HCT116 (cell line): ENCODE measurements at regions not wholly inside any gene's neighbourhood (a gene's known extent, or its start where the extent isn't known, plus 50 kb on each side); places are given as distances from the start of the nearest gene placed in this dataset.

Experiments
- EGR1 ChIP-seq: IDR thresholded peaks from 2 replicates; pipeline ENCODE4 v1.6.1; 2012; ENCODE audit warnings: low read depth
- EZH2 ChIP-seq: fragments of 200-600 bp; sonication (generic); IDR thresholded peaks from 2 replicates; pipeline ENCODE4 v1.6.1; 2017; ENCODE audit warnings: antibody characterized with exemption, mixed run types
- EZH2phosphoT487 ChIP-seq: fragments of 200-600 bp; IDR thresholded peaks from 2 replicates; pipeline ENCODE4 v1.6.1; 2018; ENCODE audit warnings: antibody characterized with exemption, borderline replicate concordance
- POLR2A ChIP-seq: IDR thresholded peaks from 2 replicates; pipeline ENCODE4 v1.7.0; 2011; ENCODE audit warnings: borderline replicate concordance; ENCODE audit not compliant: insufficient read depth, insufficient read length; ENCODE audit errors: extremely low read depth
- TF ChIP-seq, protein P1 (sequence below): IDR thresholded peaks from 2 replicates; pipeline ENCODE4 v1.6.1; 2012
- TF ChIP-seq, protein P2 (sequence below), 3 experiments: fragments of 200-600 bp in 1 of 3; sonication (generic) in 1 of 3; IDR thresholded peaks in 2 of 3; conservative IDR thresholded peaks in 1 of 3; 2 replicates each; pipeline ENCODE4 v1.5.1; 2012 to 2017; ENCODE audit warnings: low read depth in 2 of 3, low read length in 2 of 3, antibody characterized with exemption in 1 of 3, borderline replicate concordance in 1 of 3, control low read depth in 1 of 3, mild to moderate bottlenecking in 1 of 3, mixed read lengths in 1 of 3, mixed run types in 1 of 3, moderate library complexity in 1 of 3; ENCODE audit not compliant: insufficient read depth in 1 of 3

DNA sequence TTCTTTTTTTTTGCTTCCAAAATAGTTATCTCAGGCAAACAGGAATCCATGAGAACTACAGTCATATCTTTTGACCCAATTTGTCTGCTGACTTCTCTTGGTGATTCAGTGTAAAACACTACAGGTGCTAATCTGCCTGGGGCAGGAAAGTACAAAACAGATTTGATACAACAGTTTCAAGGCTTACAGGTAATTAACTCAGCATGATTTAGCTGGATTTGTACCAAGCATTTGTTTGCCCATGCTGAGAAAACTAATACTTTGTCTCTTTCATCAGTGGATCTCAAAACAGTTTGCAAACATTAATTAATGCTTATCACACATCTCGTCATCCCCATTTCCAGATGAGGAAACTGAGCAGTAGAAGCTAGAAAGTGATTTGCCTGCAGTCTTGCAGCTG lies 312.5 kb upstream of the SEMA6A start:
- TF ChIP-seq, protein P1, sequence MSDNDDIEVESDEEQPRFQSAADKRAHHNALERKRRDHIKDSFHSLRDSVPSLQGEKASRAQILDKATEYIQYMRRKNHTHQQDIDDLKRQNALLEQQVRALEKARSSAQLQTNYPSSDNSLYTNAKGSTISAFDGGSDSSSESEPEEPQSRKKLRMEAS = no peak
- TF ChIP-seq EZH2phosphoT487 = no peak
- TF ChIP-seq, protein P2, sequence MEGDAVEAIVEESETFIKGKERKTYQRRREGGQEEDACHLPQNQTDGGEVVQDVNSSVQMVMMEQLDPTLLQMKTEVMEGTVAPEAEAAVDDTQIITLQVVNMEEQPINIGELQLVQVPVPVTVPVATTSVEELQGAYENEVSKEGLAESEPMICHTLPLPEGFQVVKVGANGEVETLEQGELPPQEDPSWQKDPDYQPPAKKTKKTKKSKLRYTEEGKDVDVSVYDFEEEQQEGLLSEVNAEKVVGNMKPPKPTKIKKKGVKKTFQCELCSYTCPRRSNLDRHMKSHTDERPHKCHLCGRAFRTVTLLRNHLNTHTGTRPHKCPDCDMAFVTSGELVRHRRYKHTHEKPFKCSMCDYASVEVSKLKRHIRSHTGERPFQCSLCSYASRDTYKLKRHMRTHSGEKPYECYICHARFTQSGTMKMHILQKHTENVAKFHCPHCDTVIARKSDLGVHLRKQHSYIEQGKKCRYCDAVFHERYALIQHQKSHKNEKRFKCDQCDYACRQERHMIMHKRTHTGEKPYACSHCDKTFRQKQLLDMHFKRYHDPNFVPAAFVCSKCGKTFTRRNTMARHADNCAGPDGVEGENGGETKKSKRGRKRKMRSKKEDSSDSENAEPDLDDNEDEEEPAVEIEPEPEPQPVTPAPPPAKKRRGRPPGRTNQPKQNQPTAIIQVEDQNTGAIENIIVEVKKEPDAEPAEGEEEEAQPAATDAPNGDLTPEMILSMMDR (IDR thresholded peaks at IDR 0.05 in 2 of 3, conservative IDR thresholded peaks at IDR 0.05 in 1 of 3; ENCODE audit: borderline replicate concordance in 1 of 3, insufficient read depth in 1 of 3, low read depth in 2 of 3, low read length in 2 of 3) = no peak
- TF ChIP-seq EZH2 = no peak
- TF ChIP-seq POLR2A = no peak
- TF ChIP-seq EGR1 = no peak
